Embryonic facial prominence (tissue), 1 donor: ENCODE measurements at regions not wholly inside any gene's neighbourhood (a gene's known extent, or its start where the extent isn't known, plus 50 kb on each side); places are given as distances from the start of the nearest gene placed in this dataset.
A peak's percentile ranks its signal among the peaks of the same experiment; 100 is the strongest.

Experiments
- DNase-seq: peaks from one replicate; pipeline ENCODE4 v3.0.0-alpha.2; 2016; ENCODE audit errors: extremely low spot score

DNA sequence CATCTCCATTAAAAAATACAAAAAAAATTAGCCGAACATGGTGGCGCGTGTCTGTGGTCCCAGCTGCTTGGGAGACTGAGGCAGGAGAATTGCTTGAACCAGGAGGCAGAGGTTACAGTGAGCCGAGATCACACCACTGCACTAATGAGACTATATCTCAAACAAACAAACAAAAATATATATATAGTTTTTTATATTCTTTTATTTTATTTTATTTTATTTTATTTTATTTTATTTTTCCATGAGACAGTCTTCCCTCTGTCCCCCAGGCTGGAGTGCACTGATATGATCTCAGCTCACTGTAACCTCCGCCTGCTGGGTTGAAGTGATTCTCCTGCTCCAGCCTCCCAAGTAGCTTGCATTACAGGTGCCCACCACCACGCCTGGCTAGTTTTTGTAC lies 79.5 kb downstream of the IRF2BPL start:
- DNase-seq, result no peak

DNA sequence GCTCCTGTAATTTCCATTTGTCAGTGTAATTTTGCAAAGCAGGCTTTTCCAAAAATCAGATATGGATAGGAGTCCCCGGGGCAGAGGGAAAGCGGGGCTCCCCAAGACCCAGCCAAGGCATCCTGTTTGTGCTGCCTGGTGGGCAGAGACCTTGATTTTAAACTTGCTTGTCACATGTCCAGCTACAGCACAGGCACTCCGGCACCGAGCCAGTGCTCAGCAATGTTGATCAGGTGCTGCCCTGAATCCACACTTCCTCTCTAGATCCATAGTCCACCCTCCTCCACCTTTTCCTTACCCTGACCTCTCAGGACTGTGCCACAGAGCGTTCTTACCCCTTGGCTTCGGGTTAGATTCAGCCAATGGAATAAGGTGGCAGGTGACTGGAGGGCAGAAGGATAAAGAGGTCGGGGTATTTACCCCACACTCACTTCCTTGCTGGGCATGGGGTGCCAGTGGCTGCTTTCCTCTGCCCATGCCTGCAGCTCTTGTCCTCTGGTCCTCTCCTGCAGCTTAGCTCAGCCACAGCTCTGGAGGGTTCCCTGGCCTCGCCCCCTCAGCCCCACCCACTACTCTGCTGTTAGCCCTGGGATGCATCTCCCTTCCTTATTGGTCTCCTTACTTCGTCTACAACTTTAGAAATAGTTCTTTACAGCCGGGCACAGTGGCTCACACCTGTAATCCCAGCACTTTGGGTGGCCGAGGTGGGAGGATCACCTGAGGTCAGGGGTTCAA lies 80.1 kb downstream of the IRF2BPL start:
- DNase-seq, result no peak

DNA sequence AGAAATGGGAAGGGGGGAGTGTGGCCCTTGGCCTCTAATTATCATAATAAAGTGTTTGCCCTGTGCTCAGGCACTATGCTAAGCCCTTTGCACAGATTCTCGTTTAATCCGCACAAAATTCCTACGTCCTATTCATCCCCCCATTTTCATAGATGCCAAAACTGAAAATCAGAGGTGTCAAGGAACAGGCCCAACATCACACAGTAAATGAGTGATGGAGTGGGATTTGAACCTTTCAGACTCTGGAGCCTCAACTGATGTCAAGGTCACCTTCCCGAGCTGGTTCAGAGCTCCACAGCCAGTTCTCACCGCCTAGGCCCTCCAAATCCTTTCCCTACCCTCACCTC lies 80.7 kb downstream of the IRF2BPL start:
- no peak for DNase-seq

DNA sequence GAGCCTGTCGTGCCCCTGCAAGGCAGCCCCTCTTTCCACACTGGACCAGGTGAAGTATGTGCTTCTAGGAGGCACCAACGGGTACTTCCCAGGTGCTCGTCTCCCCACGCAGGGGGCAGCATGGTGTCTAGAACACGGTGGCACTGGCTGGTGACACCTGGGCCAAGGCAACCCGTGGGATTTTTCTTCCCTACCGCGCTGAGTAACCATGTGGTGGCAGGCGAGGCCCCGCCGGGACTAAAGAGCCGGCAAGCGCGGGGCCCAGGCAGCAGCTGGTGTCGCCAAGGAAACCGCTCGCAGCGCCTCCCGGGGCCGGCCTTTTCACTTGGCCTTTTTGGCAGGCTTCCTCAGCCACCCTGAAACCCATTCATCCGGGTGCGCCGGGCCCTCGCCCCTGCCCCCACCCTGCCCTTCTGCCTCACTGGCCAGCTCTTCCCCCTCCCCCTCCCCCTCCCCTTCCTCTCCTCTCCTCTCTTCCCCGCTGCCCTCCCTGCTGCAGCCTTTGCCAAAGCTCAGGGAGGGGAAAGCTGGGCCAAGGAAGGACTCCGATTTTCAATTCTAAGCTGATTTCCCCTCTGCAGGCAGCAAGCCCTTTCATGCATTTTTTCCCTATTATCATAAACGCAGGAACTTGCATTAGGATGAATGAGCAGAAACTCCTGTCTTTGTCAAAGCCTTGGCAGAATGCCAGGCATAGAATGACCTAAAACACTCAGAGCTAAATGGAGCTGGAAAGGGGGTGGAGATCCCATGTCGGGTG lies 81.2 kb downstream of the IRF2BPL start:
- peak; percentile 85 for DNase-seq

DNA sequence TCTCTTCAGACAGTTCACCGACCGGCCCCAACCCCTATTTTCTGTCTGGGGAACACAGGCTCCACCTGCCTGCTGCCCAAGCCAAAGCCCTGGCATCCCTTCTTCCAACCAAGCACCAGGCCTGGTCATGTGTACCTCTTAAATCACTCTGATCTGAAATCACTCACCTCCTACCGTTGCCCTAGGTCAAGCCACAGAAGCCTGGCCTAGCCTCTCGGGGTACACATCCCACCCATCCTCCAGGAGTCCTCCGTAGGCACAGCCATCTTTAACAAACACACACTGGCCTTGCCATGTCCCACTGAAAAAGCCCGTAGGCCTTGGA lies 81.8 kb downstream of the IRF2BPL start:
- DNase-seq, result no peak

DNA sequence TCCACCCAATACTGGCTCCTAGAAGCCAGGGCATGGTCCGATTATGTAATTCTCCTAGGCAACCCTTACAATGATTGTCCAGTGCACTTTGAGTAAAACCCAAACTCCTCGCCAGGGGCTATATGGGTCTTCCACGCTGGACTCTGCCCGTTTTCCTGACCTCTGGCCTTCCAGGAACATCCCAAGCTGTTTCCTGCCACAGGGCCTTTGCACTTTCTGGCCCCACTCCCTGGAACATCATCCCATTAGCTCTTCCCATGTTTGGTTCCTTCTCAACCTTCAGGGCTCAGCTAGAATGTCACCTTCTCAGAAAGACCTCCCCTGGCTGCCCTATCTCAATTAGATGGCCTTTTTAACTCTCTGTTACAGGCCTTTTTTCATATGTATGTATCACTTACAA lies 85.4 kb downstream of the IRF2BPL start:
- no peak for DNase-seq

DNA sequence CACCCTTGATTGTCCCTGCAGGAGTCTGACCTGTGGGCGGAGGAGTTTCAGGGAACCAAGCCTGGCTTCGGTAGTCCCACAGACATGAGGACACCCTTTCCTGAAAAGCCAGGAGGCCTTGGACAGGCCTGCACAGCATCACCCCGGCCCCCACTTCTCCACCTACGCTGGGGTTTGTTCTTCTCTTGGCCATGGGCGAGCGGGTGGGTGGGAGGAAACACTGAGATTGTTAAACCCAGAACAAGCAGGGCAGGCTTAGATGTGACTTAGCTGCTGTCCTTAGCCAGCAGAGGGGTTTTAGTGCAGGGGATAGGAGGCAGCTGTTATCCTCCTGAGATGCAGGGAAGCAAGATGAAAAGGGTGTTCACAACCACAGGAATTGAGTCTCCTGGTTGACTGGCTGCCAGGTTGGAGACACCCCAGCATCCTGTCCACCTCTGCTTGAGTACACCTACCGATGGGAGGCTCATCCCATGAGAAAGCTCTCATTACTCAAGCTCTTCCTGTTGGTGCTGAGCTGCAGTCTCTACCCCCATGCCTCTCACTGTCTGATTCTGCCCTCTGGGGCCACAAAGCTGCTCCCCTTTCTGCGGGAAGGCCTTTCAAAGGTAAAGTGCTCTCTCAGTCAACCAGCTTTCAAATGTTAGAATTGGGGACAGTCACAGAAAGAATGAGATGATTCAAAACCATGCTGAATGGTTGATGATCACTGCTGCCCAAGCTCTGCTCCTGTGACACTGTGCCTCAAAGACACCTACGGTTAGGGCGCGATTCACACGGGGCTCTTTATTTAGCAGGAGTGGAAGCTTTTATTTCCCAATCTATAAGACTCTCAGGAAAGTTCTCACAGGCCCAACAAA lies 86.3 kb downstream of the IRF2BPL start:
- DNase-seq, result no peak

DNA sequence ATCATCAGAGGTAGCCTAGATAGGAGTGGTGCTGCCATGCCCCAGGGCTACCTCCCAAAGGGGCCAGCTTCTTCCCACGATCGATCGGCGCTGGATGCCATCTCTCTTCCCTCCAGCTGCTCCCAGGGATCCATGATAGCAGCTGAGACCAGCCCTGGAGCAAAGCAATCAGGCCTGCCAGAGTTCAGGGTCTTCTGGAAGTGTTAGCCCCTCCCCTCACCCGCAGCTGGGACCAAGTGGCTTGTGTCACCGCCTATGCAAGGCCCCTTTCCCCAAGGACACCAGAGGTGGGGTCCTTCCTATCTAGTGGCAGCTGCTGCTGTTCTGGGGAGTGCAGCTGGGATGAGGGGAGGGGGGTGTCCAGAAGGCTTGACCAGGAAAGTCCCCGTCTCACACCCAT lies 87.0 kb downstream of the IRF2BPL start:
- no peak for DNase-seq

DNA sequence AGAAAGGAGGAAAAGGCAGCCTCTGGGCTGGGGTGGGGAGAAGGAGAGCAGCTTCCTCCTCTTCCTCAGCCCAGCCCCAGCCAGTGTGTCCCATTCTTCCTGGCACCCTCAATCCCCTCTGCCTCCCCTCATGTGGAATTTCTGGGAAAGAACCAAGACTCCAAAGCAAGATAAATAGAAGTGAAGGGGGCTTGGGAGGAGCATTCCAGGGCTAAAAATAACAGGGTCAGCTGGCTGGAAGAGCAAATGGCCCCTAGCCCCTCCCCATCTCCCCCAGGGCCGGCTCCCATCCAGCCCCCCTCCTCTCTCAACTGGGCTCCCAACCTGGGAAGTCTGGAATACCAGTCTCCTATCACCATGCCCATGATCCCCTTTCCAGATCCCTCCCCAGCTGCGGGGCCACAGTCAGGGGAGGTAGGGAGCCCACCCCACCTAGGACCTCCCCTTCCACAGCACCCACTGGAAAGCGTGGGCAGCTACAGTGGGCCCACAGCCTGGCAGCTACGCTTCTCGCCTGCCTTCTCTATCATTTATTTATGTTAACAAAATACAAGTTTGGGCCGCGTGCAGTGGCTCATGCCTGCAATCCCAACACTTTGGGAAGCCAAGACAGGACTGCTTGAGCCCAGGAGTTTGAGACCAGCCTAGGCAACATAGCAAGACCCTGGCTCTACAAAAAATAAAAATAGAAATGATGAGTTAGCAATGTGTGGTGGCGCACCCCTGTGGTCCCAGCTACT lies 88.3 kb downstream of the IRF2BPL start:
- DNase-seq, result no peak

DNA sequence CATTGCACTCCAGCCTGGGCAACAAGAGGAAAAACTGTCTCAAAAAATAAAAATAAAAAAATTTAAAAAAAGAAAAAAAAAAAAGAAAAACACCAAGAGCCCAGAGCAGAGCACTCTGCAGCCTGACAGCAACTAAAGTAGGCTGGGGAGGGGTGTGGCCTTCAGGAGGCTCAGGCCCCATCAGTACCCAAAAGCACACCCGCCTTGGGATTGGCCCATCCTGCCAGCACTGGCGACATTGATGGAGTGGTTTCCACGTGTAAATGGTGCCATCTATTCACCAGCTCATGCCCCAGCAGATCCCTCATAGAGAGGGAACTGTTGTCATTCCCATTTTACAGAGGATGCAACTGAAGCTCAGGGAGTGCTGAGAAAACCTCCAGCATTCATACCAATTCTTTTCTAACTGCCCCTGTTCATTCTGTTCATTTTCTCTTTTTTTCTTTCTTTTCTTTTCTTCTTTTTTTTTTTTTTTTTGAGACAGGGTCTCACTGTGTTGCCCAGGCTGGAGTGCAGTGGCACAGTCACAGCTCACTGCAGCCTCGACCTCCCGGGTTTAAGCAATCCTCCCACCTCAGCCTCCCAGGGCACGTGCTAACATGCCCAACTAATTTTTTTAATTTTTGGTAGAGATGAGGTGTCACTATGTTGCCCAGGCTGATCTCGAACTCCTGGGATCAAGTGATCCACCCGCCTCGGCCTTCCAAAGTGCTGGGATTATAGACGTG lies 89.3 kb downstream of the IRF2BPL start:
- DNase-seq, result no peak

DNA sequence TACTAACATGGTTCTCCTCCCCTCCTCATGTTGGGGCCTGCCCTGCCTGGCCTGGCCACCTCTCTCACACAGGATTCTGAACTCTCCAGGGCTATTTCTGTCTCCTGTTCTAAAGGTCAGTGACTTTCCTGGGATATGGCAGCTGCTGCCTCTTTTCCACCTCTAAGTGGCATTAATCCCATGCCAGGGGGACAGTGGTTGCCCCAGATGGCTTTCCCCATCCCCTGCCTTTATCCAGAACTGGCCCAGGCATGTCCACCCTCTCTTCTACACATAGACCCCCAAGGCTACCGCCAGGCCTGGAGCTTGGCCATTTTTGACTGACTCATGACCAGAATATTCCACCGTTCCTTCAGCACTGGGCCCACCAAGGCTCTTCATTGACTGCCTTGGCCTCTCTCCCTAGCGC lies 90.4 kb downstream of the IRF2BPL start:
- no peak for DNase-seq

DNA sequence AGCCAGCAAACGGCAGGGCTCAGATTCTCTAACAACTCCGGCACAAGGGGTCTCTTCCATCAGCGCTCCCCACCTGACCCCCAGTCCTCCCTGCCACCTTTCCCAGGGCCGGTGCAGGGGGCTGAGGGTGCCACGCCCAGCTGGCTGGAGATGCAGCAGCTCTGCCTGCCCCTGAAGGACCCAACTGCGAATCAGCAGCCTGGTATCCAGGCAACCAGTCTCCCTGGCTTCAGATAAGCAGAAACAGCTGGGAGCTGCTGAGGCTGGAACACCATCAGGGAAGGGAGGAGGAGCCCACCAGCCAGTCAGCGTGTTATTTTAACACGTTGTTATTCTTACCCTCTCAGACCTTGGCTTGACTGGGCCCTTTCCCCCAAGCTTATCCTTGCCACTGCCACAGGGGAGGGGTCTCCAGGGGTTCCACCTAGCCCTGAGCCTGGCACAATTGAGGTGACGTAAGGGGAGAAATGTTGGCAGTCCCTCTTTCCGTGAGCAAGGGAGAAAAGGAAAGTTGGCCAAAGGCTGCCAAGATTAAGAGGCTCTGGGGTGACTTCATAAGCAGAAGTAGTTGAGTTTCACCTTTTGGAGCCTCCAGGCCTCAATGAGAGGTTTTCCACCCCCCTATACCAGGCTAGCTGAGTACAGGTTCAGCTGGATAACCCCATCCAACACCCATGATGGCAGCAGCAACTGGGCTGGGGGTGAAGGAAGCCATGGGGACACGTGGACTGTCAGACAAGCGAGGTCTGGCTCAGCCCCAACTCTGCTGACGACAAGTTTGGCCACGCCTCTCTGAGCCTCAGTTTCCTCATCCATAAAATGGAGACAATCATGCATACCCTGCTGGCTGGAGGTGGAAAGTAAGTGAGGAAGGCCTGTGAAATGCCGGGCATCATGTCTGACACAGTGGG lies 91.1 kb downstream of the IRF2BPL start:
- peak; percentile 86 for DNase-seq

DNA sequence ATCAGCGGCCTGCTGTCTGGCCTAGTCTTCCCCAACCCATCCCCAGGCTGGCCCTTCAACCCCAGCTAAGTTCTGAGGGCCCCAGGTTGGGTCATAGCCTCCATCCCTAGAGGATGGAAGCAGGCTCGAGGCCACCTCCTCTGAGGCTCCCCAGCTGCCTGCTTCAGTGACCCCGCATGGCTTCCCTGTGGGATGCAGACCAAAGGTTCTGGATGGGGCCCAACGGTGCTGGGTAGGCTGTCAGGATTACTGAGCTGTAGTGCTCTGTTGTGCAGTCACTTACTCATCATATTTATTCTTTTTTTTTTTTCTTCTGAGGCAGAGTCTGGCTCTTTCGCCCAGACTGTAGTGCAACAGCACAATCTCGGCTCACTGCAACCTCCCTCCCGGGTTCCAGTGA lies 92.0 kb downstream of the IRF2BPL start:
- no peak for DNase-seq

DNA sequence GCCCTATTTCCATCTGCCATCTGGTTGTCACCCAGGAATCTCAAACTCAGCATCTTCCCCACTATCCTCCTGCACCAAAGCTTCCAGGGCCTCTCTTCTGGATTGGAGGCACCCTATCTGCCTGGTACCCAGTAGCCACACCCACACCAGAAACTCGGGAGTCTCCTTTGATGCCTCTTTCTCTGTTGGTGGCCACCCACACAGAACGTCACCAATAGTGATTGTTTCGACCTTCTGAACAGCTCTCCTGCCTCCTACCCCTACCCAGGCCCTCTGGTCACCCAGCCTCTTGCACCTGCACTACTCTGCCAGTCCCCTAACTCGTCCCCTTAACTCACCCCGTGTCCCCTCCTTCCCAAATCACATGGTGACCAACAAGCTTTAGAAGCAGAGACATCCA lies 95.0 kb downstream of the IRF2BPL start:
- DNase-seq, result no peak

DNA sequence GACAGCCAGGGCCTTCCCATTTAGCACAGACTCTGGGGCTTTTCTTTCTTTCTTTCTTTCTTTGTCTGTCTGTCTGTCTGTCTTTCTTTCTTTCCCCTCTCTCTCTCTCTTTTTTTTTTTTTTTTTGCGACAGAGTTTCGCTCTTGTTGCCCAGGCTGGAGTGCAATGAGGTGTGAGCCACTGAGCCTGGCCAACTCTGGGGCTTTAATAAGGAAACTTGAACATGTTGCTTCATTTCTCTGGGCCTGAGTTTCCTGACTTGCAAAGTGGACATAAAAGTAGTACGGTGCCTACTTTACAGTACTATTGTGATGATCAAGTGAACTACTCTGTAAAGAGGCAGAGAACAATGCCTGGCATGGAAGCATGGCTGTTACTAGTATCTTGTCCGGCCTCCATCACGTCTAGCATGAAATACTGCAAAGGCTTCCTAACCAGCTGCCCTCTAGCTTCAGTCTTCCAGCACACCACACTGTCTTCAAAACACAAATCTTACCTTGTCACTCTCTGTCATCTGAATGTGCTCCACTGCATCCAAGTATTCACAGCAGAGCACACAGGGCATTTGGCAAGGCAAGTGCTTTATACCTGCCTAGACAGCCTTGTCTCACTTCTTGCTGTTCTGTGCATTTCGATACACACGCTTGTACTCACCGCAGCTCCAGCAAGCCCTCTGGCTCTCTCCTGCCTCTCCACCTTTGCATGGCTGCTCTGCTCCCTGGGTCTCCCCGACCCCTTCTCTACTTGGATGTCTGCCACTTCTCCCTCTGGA lies 96.7 kb downstream of the IRF2BPL start:
- no peak for DNase-seq

DNA sequence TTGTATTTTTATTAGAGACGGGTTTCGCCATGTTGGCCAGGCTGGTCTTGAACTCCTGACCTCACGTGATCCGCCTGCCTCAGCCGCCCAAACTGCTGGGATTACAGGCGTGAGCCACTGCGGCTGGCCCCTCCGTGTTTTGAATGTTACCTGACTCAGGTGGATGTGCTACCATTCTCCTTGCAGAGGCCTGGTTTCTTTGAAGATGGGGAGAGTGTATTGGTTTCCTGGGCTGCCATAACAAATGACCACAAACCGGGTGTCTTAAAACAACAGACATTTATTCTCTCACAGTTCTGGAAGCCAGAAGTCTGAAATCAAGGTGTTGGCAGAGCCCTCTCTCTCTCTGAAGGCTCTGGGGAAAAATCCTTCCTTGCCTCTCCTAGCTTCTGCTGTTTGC lies 98.0 kb downstream of the IRF2BPL start:
- no peak for DNase-seq

DNA sequence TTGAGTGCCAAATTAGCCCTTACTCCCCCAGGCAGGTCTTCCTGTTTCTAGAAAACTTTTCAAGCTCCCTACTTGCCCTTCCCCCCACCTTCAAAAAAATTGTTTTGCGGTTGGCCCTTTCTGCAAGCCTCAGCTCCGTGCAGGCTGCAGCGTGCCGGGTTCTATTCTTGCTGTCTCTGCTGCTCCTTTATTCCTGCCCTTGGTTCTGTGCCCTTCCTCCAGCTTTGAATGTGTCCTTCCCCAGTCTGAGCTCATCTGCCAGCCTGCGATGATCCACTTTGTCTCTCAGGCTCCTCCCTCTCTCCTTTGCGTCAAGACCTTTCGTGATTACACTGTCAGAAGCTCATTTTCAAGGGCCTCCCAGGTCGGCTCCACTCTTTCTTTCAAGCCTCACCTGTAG lies 98.6 kb downstream of the IRF2BPL start:
- no peak for DNase-seq

DNA sequence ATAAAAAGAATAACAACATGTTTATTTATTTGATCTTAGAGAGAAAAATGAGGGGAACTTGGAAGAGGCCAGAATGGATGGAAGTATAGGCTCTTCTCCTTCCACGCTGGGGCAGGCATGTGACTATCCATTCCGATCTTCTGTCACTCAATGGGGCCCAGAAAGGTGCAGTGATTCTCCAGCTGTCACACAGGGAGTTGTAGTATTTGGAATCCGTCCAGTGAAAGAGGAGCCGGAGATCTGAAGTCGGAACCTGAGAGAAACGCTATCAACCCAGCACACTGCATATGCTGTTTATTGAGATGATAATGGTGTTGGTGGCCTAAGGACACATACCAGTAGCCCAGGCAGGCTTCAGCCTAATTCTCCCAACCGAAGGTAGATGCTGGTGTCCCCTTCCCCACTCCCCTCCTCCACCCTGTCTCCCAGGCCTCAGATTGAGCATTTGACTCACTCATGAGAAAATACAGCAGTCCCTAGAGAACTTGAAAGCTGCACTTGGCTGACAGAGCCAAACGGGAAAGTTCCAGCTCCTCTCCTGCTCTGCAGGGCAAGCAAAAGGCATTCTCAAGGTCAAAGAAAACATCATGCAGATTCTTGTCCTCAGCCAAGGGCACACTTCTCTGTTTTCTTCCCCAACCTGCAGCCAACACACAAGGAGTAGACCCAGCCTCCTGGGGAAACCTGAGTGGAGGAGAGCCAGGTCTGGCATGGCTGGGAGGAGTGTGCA lies 100.4 kb downstream of the IRF2BPL start:
- no peak for DNase-seq
